Dendritic cell treated with granulocyte-macrophage colony-stimulating factor and Interleukin-4, amounts not matched to agents 40 ng/mL and 50 ng/mL, for 4 days (primary cell): ENCODE measurements at regions not wholly inside any gene's neighbourhood (a gene's known extent, or its start where the extent isn't known, plus 50 kb on each side); places are given as distances from the start of the nearest gene placed in this dataset.

ENCODE experiments used
- H3K27ac Mint-ChIP-seq: one replicate; pipeline ENCODE4 v1.8.0; 2022; ENCODE audit warnings: mild to moderate bottlenecking, mixed read lengths
- H3K27me3 Mint-ChIP-seq: one replicate; pipeline ENCODE4 v1.8.0; 2022; ENCODE audit warnings: mild to moderate bottlenecking, mixed read lengths
- H3K36me3 Mint-ChIP-seq: one replicate; pipeline ENCODE4 v1.8.0; 2022; ENCODE audit warnings: low read depth, mixed read lengths
- H3K4me1 Mint-ChIP-seq: one replicate; pipeline ENCODE4 v1.8.0; 2022; ENCODE audit warnings: low read depth, mixed read lengths
- H3K4me3 Mint-ChIP-seq: one replicate; pipeline ENCODE4 v1.8.0; 2022; ENCODE audit warnings: mild to moderate bottlenecking, moderate library complexity, mixed read lengths
- H3K9me3 Mint-ChIP-seq: one replicate; pipeline ENCODE4 v1.8.0; 2022; ENCODE audit warnings: mixed read lengths
- intact Hi-C: fragments of 100-400 bp; cut with micrococcal nuclease; formaldehyde crosslinking; loops from one replicate; pipeline ENCODE4 v1.15.0; 2022

- Mint-ChIP-seq H3K36me3 (no peaks in the 10 kb centered on the region), H3K9me3 (no peaks in the 10 kb centered on the region), H3K27me3 (no peaks in the 10 kb centered on the region), H3K4me1 (no peaks in the 10 kb centered on the region), H3K27ac (no peak overlapping the region), H3K4me3 (no peak overlapping the region)
- intact Hi-C loops: no loop called here
These were observed 1215.6 kb downstream of the EFNB2 start for GRCh38 chr13:105319875-105320274.

DNA sequence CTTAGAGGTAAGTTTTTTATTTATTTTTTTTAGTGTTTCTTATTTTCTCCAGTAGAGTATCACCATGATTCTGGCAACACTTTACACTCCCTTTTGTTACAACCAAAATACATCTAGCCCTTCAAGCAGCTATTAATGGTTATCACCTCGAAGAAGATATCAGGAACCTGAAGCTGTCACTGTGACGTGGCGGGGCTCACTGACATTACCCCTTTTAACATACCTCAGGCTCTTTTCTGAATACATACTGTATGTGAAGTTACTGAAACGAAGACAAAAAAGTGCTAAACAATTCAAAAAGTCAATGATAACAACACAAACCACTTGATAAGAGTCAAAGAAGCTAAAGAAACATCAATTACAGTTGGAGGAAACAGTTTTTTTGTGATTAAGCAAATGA lies 1218.7 kb downstream of the EFNB2 start:
- H3K4me1 Mint-ChIP-seq: no peaks in the 10 kb centered on the region
- intact Hi-C loops: no loop called here
- H3K27me3 Mint-ChIP-seq: no peaks in the 10 kb centered on the region
- H3K9me3 Mint-ChIP-seq: peaks cover 15% of the 10 kb centered on the region
- no peak overlapping the region for H3K27ac Mint-ChIP-seq
- no peaks in the 10 kb centered on the region for H3K36me3 Mint-ChIP-seq
- no peak overlapping the region for H3K4me3 Mint-ChIP-seq

DNA sequence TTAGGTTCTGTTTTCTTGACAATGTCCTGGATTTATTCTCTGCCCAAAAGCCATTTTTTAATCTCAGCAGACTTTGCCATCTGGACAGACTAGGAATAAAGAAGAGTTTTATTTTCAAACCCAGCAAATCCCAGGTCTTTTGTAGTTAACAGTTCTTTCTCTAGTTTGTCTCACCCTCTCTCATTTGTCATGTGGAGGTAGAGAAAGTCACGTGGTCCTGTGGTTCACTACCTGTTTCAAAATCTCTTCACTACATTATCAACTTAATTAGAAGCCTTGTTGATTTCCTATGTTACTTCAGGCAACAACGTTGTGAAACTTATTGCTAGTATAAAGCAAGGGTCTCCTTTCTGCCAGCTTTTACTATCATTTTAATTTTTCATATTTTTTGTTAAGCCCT lies 1222.6 kb downstream of the EFNB2 start:
- Mint-ChIP-seq H3K4me1 (no peaks in the 10 kb centered on the region), H3K4me3 (no peak overlapping the region), H3K27ac (no peak overlapping the region), H3K36me3 (no peaks in the 10 kb centered on the region), H3K27me3 (no peaks in the 10 kb centered on the region), H3K9me3 (peaks cover 24% of the 10 kb centered on the region)
- intact Hi-C loops: no loop called here

DNA sequence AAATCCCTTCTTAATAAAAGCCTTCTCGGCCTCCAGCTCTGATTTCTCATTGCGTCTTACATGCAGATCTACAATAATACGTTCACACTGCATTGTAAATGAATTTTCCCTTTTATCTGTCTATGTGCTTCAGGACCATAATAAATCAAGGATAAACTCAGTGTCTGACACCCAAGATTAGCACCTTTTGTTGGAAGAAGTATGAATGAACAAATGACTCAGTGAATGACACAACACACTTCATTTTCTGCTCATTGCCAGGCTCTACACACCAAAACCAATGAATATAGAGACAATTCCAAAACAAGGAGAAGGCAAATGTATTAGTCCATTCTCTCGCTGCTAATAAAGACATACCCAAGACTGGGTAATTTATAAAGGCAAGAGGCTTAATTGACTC lies 1224.4 kb downstream of the EFNB2 start:
- no peak overlapping the region for H3K27ac Mint-ChIP-seq
- H3K4me3 Mint-ChIP-seq: no peak overlapping the region
- intact Hi-C loops: no loop called here
- peaks cover 29% of the 10 kb centered on the region for H3K9me3 Mint-ChIP-seq
- no peaks in the 10 kb centered on the region for H3K27me3 Mint-ChIP-seq
- no peaks in the 10 kb centered on the region for H3K4me1 Mint-ChIP-seq
- H3K36me3 Mint-ChIP-seq: no peaks in the 10 kb centered on the region

DNA sequence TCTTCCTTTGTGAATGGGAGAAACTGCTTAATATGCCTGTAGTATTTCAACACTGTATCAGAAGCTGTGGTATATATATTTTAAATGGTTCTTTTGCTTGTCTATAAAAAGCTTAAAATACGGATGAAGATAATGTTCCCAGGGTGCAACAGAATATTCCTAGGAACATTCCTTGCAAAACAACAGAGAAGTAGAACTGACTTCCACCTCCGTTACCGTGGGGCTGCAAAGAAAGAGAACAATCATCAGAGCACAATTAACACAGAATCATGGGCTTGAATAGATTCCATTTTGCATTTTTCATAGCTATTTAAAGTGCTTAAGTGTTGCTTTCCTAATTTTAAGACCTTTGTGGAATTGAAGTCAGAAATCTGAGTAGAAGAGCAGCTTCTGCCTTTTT lies 1227.7 kb downstream of the EFNB2 start:
- Mint-ChIP-seq H3K4me3 (no peak overlapping the region), H3K4me1 (no peaks in the 10 kb centered on the region), H3K36me3 (no peaks in the 10 kb centered on the region), H3K27ac (no peak overlapping the region), H3K9me3 (peaks cover 35% of the 10 kb centered on the region), H3K27me3 (no peaks in the 10 kb centered on the region)
- intact Hi-C loops: no loop called here

DNA sequence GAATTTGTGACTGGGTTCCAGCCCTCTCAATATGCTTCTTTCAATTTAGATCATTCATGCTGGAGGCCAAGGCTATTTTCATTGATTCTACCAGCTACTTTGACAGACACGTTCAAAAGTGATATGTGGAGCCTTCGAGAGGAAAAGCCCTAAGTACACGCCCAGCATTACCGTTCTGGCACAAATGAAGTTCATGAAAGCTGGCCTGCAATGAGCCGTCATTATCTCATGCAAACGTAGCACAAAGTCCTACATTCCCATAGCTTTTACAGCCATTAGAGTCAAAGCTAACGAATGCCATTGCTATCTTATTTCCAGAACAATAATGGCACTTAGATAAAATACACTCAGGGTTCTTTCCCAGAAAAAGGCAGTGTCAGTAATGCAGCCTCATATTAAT lies 1237.6 kb downstream of the EFNB2 start:
- intact Hi-C loops: no loop called here
- Mint-ChIP-seq H3K27me3 (no peaks in the 10 kb centered on the region), H3K36me3 (no peaks in the 10 kb centered on the region), H3K27ac (no peak overlapping the region), H3K4me1 (no peaks in the 10 kb centered on the region), H3K9me3 (peaks cover 15% of the 10 kb centered on the region), H3K4me3 (no peak overlapping the region)

GRCh38 chr13:105291987-105292386 lies 1243.5 kb downstream of the EFNB2 start:
- H3K4me1 Mint-ChIP-seq: no peaks in the 10 kb centered on the region
- no peak overlapping the region for H3K4me3 Mint-ChIP-seq
- H3K36me3 Mint-ChIP-seq: no peaks in the 10 kb centered on the region
- no peak overlapping the region for H3K27ac Mint-ChIP-seq
- intact Hi-C loops: no loop called here
- H3K27me3 Mint-ChIP-seq: no peaks in the 10 kb centered on the region
- H3K9me3 Mint-ChIP-seq: peaks cover 23% of the 10 kb centered on the region

GRCh38 chr13:105290596-105290995 lies 1244.9 kb downstream of the EFNB2 start:
- H3K4me1 Mint-ChIP-seq: no peaks in the 10 kb centered on the region
- no peaks in the 10 kb centered on the region for H3K27me3 Mint-ChIP-seq
- H3K36me3 Mint-ChIP-seq: no peaks in the 10 kb centered on the region
- no peak overlapping the region for H3K4me3 Mint-ChIP-seq
- H3K27ac Mint-ChIP-seq: no peak overlapping the region
- intact Hi-C loops: no loop called here
- peaks cover 26% of the 10 kb centered on the region for H3K9me3 Mint-ChIP-seq

GRCh38 chr13:105285526-105285925 lies 1249.9 kb downstream of the EFNB2 start:
- no peak overlapping the region for H3K4me3 Mint-ChIP-seq
- no peaks in the 10 kb centered on the region for H3K36me3 Mint-ChIP-seq
- no peaks in the 10 kb centered on the region for H3K4me1 Mint-ChIP-seq
- H3K27ac Mint-ChIP-seq: no peak overlapping the region
- intact Hi-C loops: no loop called here
- H3K9me3 Mint-ChIP-seq: peaks cover 24% of the 10 kb centered on the region
- H3K27me3 Mint-ChIP-seq: no peaks in the 10 kb centered on the region

GRCh38 chr13:105282406-105283285 lies 1252.8 kb downstream of the EFNB2 start:
- intact Hi-C loops: no loop called here
- peaks cover 23% of the 10 kb centered on the region for H3K9me3 Mint-ChIP-seq
- no peaks in the 10 kb centered on the region for H3K27me3 Mint-ChIP-seq
- H3K4me3 Mint-ChIP-seq: no peak overlapping the region
- no peaks in the 10 kb centered on the region for H3K4me1 Mint-ChIP-seq
- no peaks in the 10 kb centered on the region for H3K36me3 Mint-ChIP-seq
- no peak overlapping the region for H3K27ac Mint-ChIP-seq

GRCh38 chr13:105278943-105279381 lies 1256.5 kb downstream of the EFNB2 start:
- H3K9me3 Mint-ChIP-seq: no peaks in the 10 kb centered on the region
- no peak overlapping the region for H3K27ac Mint-ChIP-seq
- intact Hi-C loops: no loop called here
- H3K36me3 Mint-ChIP-seq: no peaks in the 10 kb centered on the region
- no peaks in the 10 kb centered on the region for H3K4me1 Mint-ChIP-seq
- no peak overlapping the region for H3K4me3 Mint-ChIP-seq
- no peaks in the 10 kb centered on the region for H3K27me3 Mint-ChIP-seq

GRCh38 chr13:105276571-105276970 lies 1258.9 kb downstream of the EFNB2 start:
- intact Hi-C loops: no loop called here
- peaks cover 7% of the 10 kb centered on the region for H3K4me1 Mint-ChIP-seq
- H3K9me3 Mint-ChIP-seq: peaks cover 9% of the 10 kb centered on the region
- H3K27ac Mint-ChIP-seq: no peak overlapping the region
- no peaks in the 10 kb centered on the region for H3K36me3 Mint-ChIP-seq
- no peak overlapping the region for H3K4me3 Mint-ChIP-seq
- H3K27me3 Mint-ChIP-seq: no peaks in the 10 kb centered on the region

DNA sequence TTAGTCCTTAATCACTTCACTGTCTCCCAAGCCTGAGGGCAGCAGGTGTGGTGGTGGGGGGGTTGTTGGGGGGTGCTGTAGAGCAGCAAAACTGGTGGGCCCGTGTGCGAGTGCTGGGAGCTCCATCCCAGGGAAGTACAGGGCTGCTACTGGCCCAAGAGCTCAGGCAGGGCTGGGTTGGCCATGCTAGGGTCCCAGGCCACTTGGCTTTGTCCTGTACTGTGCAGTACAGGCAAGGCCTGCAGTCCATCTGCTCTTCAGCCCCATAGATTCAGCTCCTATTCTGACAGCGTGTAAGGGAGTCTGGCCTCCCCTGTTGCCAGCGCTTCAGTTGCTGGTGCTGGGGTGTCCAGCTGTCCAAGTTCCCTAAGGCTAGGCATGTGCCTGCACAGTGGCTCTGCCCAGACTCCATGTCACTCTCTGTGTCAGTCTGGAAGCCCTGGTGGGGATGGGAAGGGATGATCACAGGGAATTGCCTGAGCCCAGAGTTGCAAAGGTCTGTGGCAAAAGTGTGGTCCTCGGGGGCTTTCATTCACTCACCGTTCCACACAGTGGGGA lies 1261.7 kb downstream of the EFNB2 start:
- intact Hi-C loops: no loop called here
- Mint-ChIP-seq H3K36me3 (no peaks in the 10 kb centered on the region), H3K4me3 (no peak overlapping the region), H3K9me3 (peaks cover 30% of the 10 kb centered on the region), H3K27me3 (no peaks in the 10 kb centered on the region), H3K4me1 (peaks cover 7% of the 10 kb centered on the region), H3K27ac (no peak overlapping the region)

GRCh38 chr13:105272660-105273631 lies 1262.5 kb downstream of the EFNB2 start:
- Mint-ChIP-seq H3K4me1 (peaks cover 7% of the 10 kb centered on the region), H3K27me3 (no peaks in the 10 kb centered on the region), H3K27ac (no peak overlapping the region), H3K4me3 (no peak overlapping the region), H3K36me3 (no peaks in the 10 kb centered on the region), H3K9me3 (peaks cover 32% of the 10 kb centered on the region)
- intact Hi-C loops: no loop called here
